Activated B cell treated with CpG ODN at 0.5 μM for 24 hours (primary cell): ENCODE measurements at regions not wholly inside any gene's neighbourhood (a gene's known extent, or its start where the extent isn't known, plus 50 kb on each side); places are given as distances from the start of the nearest gene placed in this dataset.
"Not testable (repeated sequence)": the region's sequence is repeated elsewhere in the genome, so short reads cannot be mapped to it uniquely, and the experiment has no call there.

ENCODE experiments used
- ATAC-seq: fragments of 200-7000 bp; cut with Tn5 transposase; one replicate; pipeline ENCODE4 v1.10.0; 2021; ENCODE audit warnings: low read depth, mild to moderate bottlenecking, moderate library complexity
- CTCF ChIA-PET: fragments of 350-600 bp; sonication (Branson Sonifier 250); formaldehyde crosslinking; loops from one replicate; lab custom pipeline; 2021; ENCODE audit warnings: antibody characterized with exemption; lab: Charles Lee
- POLR2A ChIA-PET: fragments of 350-600 bp; sonication (Branson Sonifier 250); formaldehyde crosslinking; loops from one replicate; lab custom pipeline; 2021; ENCODE audit warnings: antibody characterized with exemption; lab: Charles Lee
- DNase-seq: peaks from one replicate; pipeline ENCODE4 v3.0.0; 2022
- H3K27ac Mint-ChIP-seq: one replicate; pipeline ENCODE4 v1.8.0; 2020; ENCODE audit warnings: mixed read lengths
- H3K27me3 Mint-ChIP-seq: one replicate; pipeline ENCODE4 v1.8.0; 2021; ENCODE audit warnings: mixed read lengths
- H3K36me3 Mint-ChIP-seq: one replicate; pipeline ENCODE4 v1.8.0; 2021; ENCODE audit warnings: low read depth, mixed read lengths
- H3K4me1 Mint-ChIP-seq: one replicate; pipeline ENCODE4 v1.8.0; 2021; ENCODE audit warnings: mixed read lengths
- H3K4me3 Mint-ChIP-seq: one replicate; pipeline ENCODE4 v1.8.0; 2020; ENCODE audit warnings: mild to moderate bottlenecking, mixed read lengths
- H3K9me3 Mint-ChIP-seq: one replicate; pipeline ENCODE4 v1.8.0; 2020; ENCODE audit warnings: mixed read lengths
- CTCF ChIP-seq: fragments of 200-600 bp; IDR thresholded peaks from one replicate; pipeline ENCODE4 v1.8.0; 2022; ENCODE audit warnings: antibody characterized with exemption, mild to moderate bottlenecking
- intact Hi-C: fragments of 100-400 bp; cut with micrococcal nuclease; formaldehyde crosslinking; loops from one replicate; pipeline ENCODE4 v1.15.1; 2024

- ATAC-seq = no peak
- H3K36me3 Mint-ChIP-seq = no peaks in the 10 kb centered on the region
- POLR2A ChIA-PET = no interaction called here
These were observed 127.9 kb upstream of the MROH9 start for GRCh38 chr1:170807432-170807831.

GRCh38 chr1:170808216-170808885 is 127.0 kb upstream of the MROH9 start:
- DNase-seq (no peak), ATAC-seq (no peak)
- no peak for TF ChIP-seq CTCF
- ChIA-PET POLR2A (no interaction called here), CTCF (no interaction called here)
- Mint-ChIP-seq H3K27me3 (peaks cover 2% of the 10 kb centered on the region), H3K36me3 (no peaks in the 10 kb centered on the region), H3K27ac (no peak overlapping the region), H3K4me1 (no peaks in the 10 kb centered on the region), H3K4me3 (no peak overlapping the region), H3K9me3 (peaks cover 4% of the 10 kb centered on the region)
- intact Hi-C loops = no loop called here

More at GRCh38 chr1:170807432-170807831, 127.9 kb upstream of the MROH9 start:
- TF ChIP-seq CTCF = no peak
- CTCF ChIA-PET = no interaction called here
- no peak for DNase-seq
- H3K9me3 Mint-ChIP-seq = peaks cover 4% of the 10 kb centered on the region
- peaks cover 2% of the 10 kb centered on the region for H3K27me3 Mint-ChIP-seq
- no peak overlapping the region for H3K27ac Mint-ChIP-seq
- H3K4me3 Mint-ChIP-seq = no peak overlapping the region
- H3K4me1 Mint-ChIP-seq = no peaks in the 10 kb centered on the region
- intact Hi-C loops = no loop called here

- H3K36me3 Mint-ChIP-seq, H3K4me1 Mint-ChIP-seq, H3K27me3 Mint-ChIP-seq, intact Hi-C loops, POLR2A ChIA-PET, DNase-seq, H3K4me3 Mint-ChIP-seq, ATAC-seq, CTCF ChIA-PET, H3K27ac Mint-ChIP-seq: not testable (repeated sequence)
- H3K9me3 Mint-ChIP-seq = peaks cover 10% of the 10 kb centered on the region
These were observed 124.3 kb upstream of the MROH9 start for GRCh38 chr1:170811013-170811412.

GRCh38 chr1:170819781-170820180 is 115.6 kb upstream of the MROH9 start:
- ATAC-seq (no peak), DNase-seq (no peak)
- no peaks in the 10 kb centered on the region for H3K36me3 Mint-ChIP-seq
- intact Hi-C loops = no loop called here
- TF ChIP-seq CTCF = no peak
- no peak overlapping the region for H3K4me3 Mint-ChIP-seq
- H3K27ac Mint-ChIP-seq = no peak overlapping the region
- no peaks in the 10 kb centered on the region for H3K4me1 Mint-ChIP-seq
- ChIA-PET POLR2A (no interaction called here), CTCF (no interaction called here)
- H3K27me3 Mint-ChIP-seq = no peaks in the 10 kb centered on the region
- peaks cover 2% of the 10 kb centered on the region for H3K9me3 Mint-ChIP-seq

- Mint-ChIP-seq H3K4me3 (no peak overlapping the region), H3K9me3 (no peaks in the 10 kb centered on the region), H3K4me1 (no peaks in the 10 kb centered on the region), H3K27ac (no peak overlapping the region), H3K27me3 (no peaks in the 10 kb centered on the region), H3K36me3 (no peaks in the 10 kb centered on the region)
- ChIA-PET CTCF (no interaction called here), POLR2A (no interaction called here)
- intact Hi-C loops = no loop called here
- no peak for TF ChIP-seq CTCF
- ATAC-seq (no peak), DNase-seq (no peak)
These were observed 112.2 kb upstream of the MROH9 start for GRCh38 chr1:170823120-170823519.

GRCh38 chr1:170831276-170831675 is 104.1 kb upstream of the MROH9 start:
- no peaks in the 10 kb centered on the region for H3K36me3 Mint-ChIP-seq
- CTCF ChIA-PET = no interaction called here
- POLR2A ChIA-PET = no interaction called here
- no peak overlapping the region for H3K27ac Mint-ChIP-seq
- intact Hi-C loops = no loop called here
- no peaks in the 10 kb centered on the region for H3K27me3 Mint-ChIP-seq
- no peak overlapping the region for H3K4me3 Mint-ChIP-seq
- no peaks in the 10 kb centered on the region for H3K4me1 Mint-ChIP-seq
- DNase-seq (no peak), ATAC-seq (no peak)
- TF ChIP-seq CTCF = no peak
- H3K9me3 Mint-ChIP-seq = peaks cover 2% of the 10 kb centered on the region
